HuH-7 (cell line): ENCODE measurements at regions not wholly inside any gene's neighbourhood (a gene's known extent, or its start where the extent isn't known, plus 50 kb on each side); places are given as distances from the start of the nearest gene placed in this dataset.
"Not testable (repeated sequence)": the region's sequence is repeated elsewhere in the genome, so short reads cannot be mapped to it uniquely, and the experiment has no call there.

Source experiments
- DNase-seq: peaks from one replicate; pipeline ENCODE4 v3.0.0; 2011; ENCODE audit warnings: low spot score

DNA sequence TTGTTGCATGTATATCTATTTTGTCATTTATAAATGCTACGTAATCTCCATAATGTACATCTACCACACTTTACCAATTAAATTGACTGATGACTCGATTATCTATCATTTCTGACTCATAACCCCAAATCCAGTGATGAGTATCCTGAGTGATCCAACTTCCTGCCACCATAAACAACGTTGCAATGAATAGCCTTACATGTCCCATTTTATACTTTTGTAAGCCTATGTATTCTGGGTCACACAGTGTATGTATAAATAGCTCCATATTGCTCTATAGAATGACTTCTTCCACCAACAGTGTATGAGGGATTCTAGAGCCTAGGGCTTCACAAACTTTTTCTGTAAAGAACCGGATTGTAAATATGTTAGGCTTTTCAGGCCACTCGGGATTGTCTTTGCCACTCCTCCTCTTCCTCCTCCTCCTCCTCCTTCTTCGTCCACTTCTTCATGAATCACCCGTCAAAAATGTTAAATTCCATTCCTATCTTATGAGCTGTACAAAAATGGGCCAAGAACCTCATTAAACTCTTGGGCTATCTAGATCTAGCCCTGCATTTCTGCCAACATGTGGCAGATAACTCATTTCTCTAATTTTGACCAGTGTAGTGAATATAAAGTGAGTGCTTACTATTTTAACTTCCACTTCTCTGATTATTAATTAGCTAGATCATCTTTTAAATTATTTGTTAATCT lies 672.2 kb upstream of the AMOT start:
- no peak for DNase-seq

DNA sequence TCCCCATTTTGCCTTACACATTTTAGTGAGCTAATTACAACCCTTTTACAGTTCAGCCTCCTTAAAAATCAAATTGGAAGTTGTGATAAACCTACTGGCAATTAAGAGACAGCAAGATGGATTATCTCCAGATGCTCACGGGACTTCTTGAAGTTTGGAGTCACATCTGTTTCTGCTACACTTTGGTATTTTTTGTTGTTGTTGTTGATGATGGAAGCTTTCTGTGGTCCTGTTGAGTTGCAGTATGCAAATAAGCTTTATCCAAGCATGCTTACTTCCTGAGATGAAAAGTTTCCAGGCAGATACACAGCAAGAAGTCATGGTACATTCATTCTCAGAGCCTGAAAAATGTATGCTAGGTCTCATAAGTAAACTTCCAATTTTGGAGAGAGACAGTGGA lies 670.0 kb upstream of the AMOT start:
- no peak for DNase-seq

DNA sequence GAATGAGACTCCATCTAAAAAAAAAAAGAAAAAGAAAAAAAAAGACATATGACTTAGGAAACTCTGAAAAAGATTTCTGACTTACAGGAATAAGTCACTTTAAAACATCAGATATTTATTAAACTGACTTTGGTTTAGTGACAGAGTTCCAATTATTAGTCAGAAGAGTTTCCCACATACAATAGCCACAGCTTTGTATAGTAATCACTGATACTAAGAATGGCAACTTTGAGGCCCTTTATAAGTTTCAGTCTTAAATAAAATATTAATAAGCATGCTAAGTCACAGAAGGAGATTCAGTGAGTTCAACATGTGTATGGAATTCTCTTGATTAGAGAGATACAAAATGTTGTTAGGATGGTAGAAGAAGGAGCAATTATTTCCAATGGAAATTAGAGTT lies 652.3 kb upstream of the AMOT start:
- no peak for DNase-seq

DNA sequence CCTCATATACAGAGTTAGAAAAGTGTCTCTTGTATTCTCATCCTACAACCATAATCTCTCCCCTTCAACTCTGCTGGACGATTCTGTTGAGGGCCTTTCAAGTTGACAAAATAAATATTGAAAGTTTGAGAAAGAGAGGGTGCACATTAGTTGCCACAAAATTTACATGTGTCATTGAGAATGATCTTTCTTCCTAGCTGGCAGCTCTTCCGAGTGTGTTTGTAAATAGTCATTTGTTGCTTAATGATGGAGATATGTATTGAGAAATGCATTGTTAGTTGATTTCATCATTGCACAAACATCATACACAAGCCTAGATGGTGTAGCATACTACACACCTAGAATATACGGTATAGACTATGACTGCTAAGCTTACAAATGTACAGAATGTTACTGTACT lies 632.8 kb upstream of the AMOT start:
- no peak for DNase-seq

DNA sequence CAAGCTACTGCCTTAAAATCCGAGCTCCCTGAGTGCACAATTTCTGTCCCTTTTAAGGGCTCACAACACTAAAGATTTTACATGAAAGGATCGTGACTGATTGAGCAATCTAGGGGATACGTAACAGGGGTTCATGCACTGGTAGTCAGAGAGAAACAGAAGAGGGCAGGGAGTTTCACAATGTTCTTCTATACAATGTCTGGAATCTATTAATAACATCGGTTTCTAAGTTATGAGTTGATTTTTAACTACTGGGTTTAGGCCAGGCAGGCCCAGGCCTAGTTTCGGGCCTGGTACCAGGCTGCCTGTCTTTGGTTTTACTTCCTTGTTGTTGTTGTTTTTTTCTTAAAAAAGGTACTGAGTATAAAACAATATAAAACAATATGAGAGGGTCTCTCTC lies 632.4 kb upstream of the AMOT start:
- DNase-seq, result not testable (repeated sequence)

DNA sequence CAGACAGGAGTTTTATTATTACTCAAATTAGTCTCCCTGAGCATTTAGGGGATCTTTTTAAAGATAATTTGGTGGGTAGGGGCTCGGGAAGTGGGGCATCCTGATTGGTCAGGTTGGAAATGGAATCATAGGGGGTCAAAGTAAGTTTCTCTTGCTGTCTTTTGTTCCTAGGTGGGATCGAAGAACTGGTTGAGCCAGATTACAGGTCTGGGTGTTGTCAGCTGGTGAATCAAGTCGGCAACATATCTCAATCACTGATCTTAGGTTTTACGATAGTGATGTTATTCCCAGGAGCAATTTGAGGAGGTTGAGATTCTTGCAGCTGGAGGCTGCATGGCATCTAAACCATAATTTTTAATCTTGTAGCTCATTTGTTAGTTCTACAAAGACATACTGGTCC lies 629.5 kb upstream of the AMOT start:
- no peak for DNase-seq

DNA sequence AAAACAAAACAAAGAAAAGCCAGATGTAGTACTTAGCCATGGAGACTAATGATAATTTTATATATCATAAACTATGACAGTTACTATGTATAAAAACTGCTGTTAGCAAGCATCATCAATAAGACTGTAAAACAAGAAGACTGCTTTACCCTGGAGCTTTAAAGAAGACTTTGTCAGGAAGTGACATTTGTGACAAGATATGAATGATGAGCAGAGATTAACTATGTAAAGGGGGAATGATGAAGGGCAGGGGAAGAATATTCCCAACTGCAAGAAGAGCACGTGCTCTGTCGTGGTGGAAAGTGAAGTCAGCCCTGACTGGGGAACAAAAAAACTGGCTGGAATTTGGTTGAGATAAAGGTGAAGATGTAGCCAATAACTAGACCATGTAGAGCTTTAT lies 617.1 kb upstream of the AMOT start:
- DNase-seq, result no peak

DNA sequence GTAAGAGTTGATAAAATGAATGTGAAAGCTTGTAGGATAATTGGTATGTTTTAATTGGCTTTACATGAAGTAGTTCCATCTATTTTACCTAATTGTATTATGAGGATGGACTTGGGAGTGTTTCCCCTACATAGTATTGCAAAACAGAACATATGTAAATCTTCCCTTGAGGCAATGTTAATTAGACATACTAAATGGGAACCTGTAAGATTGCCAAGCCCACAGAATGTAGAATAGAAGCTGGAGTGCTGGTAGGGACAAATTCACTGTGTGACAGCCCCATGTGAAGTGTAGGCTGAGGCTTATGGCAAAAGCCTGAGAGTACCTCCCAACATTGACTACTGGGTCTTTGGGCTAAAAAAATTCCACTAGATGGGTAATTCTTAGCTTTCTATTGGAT lies 615.0 kb upstream of the AMOT start:
- no peak for DNase-seq

DNA sequence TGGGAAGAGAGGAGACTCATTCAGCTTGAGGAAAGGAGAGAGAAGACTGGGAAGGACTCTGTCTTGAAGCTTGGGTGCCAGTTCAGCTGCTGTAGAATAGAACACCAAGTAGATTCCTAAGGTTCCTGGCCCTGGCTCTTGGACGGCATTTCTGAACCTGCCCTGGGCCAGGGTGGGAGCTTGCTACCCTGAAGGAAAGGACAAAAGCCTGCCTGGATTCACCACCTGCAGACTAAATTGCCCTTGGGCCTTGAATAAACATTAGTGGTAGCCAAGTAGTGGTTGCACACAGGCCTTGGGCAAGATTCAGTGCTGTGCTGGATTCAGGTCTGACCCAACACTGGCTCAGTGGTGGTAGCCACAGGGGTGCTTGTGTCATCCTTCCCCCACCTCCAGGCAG lies 588.4 kb upstream of the AMOT start:
- no peak for DNase-seq

DNA sequence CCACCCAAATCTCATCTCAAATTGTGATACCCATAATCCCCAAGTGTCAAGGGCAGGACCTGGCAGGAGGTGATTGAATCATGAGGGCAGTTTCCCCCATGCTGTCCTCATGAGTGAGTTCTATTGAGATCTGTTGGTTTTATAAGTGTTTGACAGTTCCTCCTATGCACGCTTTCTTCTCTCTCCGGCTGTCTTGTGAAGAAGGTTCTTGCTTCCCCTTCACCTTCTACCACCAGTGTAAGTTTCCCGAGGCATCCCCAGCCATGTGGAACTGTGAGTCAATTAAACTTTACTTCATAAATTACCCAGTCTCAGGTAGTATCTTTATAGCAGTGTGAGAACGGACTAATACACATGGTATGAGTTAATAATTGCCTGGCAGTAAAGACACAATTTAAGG lies 581.7 kb upstream of the AMOT start:
- DNase-seq, result no peak

DNA sequence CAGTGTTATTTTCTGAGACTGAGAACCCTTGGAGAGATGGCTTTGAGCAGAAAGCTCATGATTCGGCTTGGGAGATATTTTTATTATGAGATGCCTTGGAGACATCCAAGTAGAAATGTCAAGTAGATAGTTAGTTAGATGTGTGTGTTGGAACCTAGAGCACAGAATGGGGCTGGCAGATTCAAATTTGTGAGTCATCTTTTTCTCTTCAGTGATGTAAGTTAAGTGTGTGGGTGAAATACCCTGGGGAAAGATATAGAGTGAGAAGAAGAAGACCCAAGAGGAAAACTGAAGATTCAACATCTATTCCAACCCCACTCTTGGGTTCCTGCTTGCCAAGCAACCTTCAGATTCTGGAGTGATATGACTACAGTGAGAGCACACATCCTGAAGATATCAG lies 580.8 kb upstream of the AMOT start:
- no peak for DNase-seq

DNA sequence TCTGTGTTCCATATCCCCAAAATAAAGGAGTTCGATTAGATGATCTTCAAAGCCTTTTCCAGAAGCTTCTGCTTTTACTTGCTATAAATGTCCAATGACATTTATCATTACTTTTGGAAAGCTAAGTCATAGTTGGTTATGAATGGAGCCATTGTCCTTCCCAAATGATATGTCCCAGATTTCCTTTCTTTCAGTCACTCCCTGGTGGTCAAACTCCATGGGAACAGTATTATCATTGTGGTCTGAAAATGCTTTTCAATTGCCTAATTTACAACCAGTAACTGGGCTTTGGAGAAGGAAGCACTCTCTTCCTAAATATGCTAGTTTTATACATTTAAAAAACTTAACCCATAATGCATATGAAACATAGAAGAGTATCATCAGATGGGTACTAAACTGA lies 571.5 kb upstream of the AMOT start:
- no peak for DNase-seq

DNA sequence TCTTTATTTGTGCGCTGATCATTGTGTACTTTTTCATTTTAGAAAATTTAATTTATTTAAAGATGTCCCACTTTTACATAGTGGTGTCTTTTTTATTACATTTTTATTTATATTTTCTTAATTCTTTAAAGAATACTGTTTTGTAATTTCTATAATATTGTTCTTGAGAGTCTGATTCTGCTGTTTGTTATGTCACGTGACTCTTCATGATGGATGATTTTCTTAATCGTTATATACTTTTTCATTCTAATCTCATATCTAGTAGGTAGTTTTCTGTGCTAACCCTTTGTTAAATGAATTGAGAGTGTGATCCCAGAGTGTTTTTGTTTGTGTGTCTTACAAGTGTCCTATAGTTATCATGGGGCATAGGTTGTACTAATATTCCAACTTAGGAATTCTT lies 568.2 kb upstream of the AMOT start:
- DNase-seq, result no peak

DNA sequence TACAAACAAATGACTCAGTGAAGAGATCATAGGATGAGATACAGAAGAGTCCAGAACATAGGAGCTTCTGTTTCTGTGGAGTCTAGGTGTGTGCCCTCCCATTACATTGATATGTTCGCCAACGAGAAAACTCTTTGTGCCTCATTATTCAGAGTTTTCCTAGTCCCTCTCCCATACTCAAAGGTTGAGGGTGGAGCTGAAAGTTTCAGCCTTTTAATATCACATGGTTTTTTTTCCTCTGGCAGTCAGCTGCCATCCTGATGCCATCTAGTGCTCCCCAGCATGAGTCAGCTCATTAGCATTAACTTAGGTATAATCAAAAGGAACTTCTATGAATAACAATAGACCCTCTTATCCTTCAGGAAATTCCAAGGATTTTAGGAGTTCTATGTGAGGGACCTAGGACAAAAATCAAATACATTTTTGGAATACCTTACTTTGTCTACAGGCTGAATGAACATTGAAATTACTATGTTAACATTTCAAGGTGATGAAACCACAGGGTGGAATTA lies 559.6 kb upstream of the AMOT start:
- no peak for DNase-seq

DNA sequence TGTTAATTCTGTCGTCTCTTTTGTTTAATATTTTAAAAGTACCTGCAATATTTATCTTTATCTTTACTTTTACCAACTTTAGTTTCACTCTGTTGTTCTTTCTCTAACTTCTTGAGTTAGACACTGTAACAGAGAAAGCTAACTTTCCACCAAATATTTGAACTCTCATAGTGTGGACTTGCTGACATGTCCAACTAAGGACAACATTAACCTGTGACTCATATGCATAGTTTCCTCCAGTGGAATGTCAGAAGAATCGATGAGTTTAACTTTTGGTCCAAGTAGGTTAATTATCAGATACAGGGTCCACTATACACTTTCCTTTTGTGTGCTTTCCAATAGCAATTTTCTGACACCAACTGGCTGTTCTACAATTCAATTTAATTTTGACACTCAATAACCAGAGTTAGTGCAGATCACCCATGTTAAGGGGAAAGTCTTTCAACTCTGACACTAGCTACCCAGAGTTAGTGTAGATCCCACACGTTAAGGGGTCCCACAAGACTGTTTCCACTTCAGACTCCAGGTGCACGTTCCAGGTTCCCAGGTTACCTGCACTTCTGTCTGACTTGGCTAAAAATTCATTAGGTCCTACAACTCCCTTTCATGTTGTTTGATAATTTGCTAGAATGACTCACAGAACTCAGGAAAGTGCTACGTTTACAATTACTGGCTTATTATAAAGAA lies 559.0 kb upstream of the AMOT start:
- no peak for DNase-seq

DNA sequence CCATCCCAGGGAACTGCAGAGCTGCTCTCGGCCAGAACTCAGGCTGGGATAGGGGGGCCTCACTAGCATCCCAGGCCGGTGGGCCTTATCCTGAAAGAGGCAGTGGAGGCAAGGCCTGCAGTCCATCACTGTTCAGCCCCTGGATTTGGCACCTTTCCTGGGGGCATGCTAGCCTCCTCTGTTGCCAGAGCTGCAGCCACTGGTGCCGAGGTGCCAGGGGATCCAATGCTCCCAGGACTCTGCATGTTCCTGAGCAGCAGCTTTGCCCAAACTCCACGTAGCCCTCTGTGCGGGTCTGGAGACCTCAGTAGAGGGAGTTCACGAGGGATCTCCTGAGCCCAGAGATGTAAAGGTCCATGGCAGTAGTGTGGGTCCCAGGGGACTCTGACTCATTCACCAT lies 551.7 kb upstream of the AMOT start:
- DNase-seq, result no peak

DNA sequence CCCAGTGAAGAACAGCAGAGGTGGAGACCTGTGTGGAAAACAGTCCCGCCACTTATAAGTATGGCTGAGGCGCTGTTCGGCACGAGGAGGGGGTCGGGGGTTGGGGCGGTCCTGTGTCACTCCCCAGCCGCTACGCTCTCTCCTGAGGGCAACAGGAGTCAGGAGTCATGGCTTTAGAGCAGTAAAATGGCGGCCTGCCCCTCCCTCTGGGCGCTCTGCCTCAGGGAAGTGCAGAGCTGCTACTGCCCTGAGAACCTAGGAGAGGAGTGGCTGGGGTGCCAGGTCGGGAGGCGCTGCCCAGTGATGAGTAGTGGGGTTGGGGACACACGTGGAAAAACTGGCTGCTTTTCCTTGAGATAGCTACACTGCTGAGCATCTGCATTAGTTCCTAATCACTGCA lies 551.2 kb upstream of the AMOT start:
- no peak for DNase-seq

DNA sequence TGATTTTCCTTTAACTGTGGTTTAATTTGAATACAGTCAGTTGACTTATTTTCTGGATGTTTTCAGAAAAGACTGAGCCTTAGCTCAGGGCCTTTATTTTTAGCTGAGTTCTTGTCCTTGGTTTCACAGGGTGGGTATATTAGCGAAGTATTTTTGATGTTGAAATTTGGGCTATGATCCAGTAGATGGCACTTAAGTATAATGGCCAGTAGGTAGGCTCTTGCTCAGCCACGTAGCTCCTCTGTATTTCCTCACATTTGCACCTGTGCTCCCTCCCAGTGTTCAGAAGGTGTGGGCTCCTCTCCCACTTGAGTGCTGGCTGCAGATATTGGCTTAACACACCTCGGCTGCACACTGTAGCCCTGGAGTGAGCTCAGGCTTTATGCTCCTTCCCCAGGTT lies 549.9 kb upstream of the AMOT start:
- DNase-seq, result no peak

DNA sequence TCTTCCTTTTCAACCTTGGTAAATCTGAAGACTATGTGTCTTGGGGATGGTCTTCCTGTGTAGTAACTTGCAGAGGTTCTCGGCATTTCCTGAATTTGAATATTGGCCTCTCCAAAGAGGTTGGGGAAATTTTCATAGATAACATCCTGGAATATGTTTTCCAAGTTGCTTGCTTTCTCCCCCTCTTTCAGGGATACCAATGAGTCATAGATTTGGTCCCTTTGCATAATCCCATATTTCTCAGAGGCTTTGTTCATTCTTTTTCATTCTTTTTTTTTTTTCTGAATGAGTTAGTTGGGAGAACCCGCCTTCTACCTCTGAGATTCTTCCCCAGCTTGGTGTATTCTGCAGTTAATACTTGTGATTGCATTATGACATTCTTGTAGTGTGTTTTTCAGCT lies 549.2 kb upstream of the AMOT start:
- no peak for DNase-seq

DNA sequence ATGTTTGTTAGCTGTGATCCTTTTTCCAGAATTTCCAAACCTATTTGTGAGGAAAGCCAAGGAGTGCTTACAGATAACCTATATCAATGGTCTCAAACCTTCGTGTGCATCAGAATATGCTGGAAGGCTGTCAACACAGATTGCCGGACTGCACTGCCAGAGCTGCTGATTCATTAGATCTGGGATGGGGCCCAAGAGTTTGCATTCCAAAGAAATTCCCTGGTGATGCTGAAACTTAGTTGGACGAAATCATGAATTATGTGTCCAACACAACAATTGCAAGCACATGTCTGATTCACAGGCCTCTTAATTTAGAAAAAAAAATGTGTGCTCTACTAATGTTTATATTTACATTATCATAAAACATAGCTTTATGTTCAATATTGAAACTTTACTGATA lies 544.0 kb upstream of the AMOT start:
- no peak for DNase-seq

DNA sequence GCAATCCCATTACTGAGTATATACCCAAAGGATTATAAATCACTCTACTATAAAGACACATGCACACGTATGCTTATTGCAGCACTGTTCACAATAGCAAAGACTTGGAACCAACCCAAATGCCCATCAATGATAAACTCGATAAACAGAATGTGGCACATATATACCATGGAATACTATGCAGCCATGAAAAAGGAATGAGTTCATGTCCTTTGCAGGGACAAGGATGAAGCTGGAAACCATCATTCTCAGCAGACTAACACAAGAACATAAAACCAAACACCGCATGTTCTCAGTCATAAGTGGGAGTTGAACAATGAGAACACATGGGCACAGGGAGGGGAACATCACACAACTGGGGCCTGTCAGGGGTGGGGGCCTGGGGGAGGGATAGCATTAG lies 532.8 kb upstream of the AMOT start:
- DNase-seq, result not testable (repeated sequence)

DNA sequence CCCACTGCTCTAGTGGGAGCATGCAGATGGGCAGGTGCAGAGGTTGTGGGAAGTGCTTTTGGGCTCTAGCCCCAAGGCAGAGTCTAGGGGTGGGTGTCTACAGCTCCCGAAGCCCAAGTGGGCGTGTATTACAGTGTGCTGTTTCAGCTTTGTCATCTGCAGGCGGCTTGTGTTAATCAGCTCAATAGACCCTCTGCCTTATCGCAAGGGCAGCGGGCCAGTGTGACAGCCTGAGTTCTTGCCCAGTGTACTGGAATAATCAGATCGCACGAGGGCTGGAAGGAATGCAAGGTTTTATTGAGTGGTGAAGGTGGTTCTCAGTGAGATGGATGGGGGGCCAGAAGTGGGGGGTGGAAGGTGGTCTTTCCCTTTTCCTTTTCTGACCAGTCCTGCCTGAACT lies 529.4 kb upstream of the AMOT start:
- DNase-seq, result no peak

DNA sequence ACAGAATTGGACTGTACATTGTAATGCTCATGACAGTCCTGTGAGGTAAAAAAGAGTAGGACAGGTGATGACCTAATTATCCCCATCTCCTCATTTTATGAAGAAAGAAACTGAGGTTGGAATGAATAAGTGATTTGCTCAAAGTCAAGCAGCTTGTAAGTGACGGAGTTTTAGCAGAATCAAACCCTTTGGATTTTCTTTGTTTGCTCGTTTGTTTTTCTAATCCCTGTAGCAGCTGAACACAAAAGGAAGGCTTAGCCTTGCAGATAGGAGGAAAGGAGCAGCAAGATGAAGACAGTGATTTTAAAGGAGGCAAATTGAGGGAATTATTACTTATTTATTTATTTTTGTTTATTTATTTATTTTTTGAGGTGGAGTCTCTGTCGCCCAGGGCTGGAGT lies 528.4 kb upstream of the AMOT start:
- DNase-seq, result no peak

DNA sequence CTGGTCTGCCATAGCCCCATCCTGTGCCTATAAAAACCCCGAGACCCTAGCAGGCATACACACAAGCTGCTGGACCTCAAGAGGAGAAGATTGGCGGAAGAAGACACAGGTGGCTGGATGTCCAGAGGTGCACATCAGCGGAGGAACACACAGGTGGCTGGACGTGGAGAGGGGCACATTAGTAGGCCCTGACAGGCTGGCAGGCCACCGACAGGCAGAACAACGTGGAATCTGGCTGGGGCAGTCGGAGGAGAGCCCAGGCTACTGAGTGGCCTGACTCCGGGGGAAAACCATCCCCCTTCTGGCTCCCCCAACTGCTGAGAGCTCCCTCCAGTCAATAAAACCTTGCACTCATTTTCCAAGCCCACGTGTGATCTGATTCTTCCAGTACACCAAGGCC lies 512.5 kb upstream of the AMOT start:
- DNase-seq, result no peak
